PC-3 (cell line): ENCODE measurements at regions not wholly inside any gene's neighbourhood (a gene's known extent, or its start where the extent isn't known, plus 50 kb on each side); places are given as distances from the start of the nearest gene placed in this dataset.

ENCODE experiments used
- ATAC-seq: fragments of 200-7000 bp; cut with Tn5 transposase; 2 replicates; pipeline ENCODE4 v1.9.1; 2020; ENCODE audit warnings: mild to moderate bottlenecking, moderate library complexity
- BruUV-seq: library from RNA; stranded (reverse); fragments of 400-500 nt; replicated peaks from 2 replicates; lab custom pipeline; 2021; lab: Mats Ljungman, UMichigan
- CTCF ChIA-PET: fragments of 300-600 bp; sonication (Branson Sonifier 250); formaldehyde crosslinking; loops from one replicate; lab custom pipeline; 2022; ENCODE audit warnings: antibody characterized with exemption; lab: Charles Lee
- POLR2A ChIA-PET: fragments of 300-600 bp; sonication (Branson Sonifier 250); formaldehyde crosslinking; loops from one replicate; lab custom pipeline; 2022; ENCODE audit warnings: antibody characterized with exemption; ENCODE audit not compliant: unreplicated experiment; lab: Charles Lee
- DNase-seq: peaks from one replicate; pipeline ENCODE4 v3.0.0-alpha.2; 2015
- H2AFZ ChIP-seq: fragments of 300-600 bp; sonication (generic); 2 replicates; pipeline ENCODE4 v1.6.0; 2016; ENCODE audit warnings: antibody characterized with exemption, low read length
- H3F3A ChIP-seq: fragments of 300-600 bp; sonication (generic); one replicate; pipeline ENCODE4 v1.6.0; 2017; ENCODE audit warnings: antibody characterized with exemption, low read length, control low read depth, mild to moderate bottlenecking; ENCODE audit not compliant: unreplicated experiment
- H3K27ac ChIP-seq: fragments of 300-600 bp; sonication (generic); 2 replicates; pipeline ENCODE4 v1.5.1; 2016; ENCODE audit warnings: mild to moderate bottlenecking, low read length
- H3K27me3 ChIP-seq: fragments of 300-600 bp; sonication (generic); 2 replicates; pipeline ENCODE4 v1.6.1; 2016; ENCODE audit warnings: low read length, mixed read lengths
- H3K36me3 ChIP-seq: fragments of 300-600 bp; sonication (generic); 2 replicates; pipeline ENCODE4 v1.6.1; 2016; ENCODE audit warnings: low read depth, mixed run types, low read length, mixed read lengths
- H3K4me1 ChIP-seq: fragments of 300-600 bp; sonication (generic); 2 replicates; pipeline ENCODE4 v1.5.1; 2016; ENCODE audit warnings: low read length; ENCODE audit not compliant: insufficient read depth
- H3K4me2 ChIP-seq: fragments of 300-600 bp; sonication (generic); 2 replicates; pipeline ENCODE4 v1.6.0; 2016; ENCODE audit warnings: low read length
- H3K4me3 ChIP-seq: fragments of 300-600 bp; sonication (generic); 2 replicates; pipeline ENCODE4 v1.5.1; 2016; ENCODE audit warnings: mild to moderate bottlenecking, low read length, mixed read lengths
- H3K79me2 ChIP-seq: fragments of 300-600 bp; sonication (generic); 2 replicates; pipeline ENCODE4 v1.6.1; 2017; ENCODE audit warnings: low read length, mixed read lengths
- H3K9ac ChIP-seq: fragments of 300-600 bp; sonication (generic); 2 replicates; pipeline ENCODE4 v1.6.0; 2016; ENCODE audit warnings: mild to moderate bottlenecking, low read length
- H3K9me2 ChIP-seq: fragments of 300-600 bp; sonication (generic); replicated peaks from 2 replicates; pipeline ENCODE4 v1.6.1; 2016; ENCODE audit warnings: mixed run types, low read length, mixed read lengths
- H3K9me3 ChIP-seq: fragments of 300-600 bp; sonication (generic); 2 replicates; pipeline ENCODE4 v1.6.1; 2016; ENCODE audit warnings: low read length, mixed read lengths
- H4K20me1 ChIP-seq: fragments of 300-600 bp; sonication (generic); 2 replicates; pipeline ENCODE4 v1.6.1; 2016; ENCODE audit warnings: low read length, mixed read lengths
- CTCF ChIP-seq: fragments of 300-600 bp; sonication (generic); conservative IDR thresholded peaks from 2 replicates; pipeline ENCODE4 v1.5.1; 2017; ENCODE audit warnings: antibody characterized with exemption, low read depth, mild to moderate bottlenecking, low read length
- EZH2 ChIP-seq: fragments of 300-600 bp; sonication (generic); IDR thresholded peaks from one replicate; pipeline ENCODE4 v1.6.1; 2017; ENCODE audit warnings: antibody characterized with exemption, mild to moderate bottlenecking, low read length; ENCODE audit not compliant: unreplicated experiment
- EZH2phosphoT487 ChIP-seq: fragments of 300-600 bp; sonication (generic); IDR thresholded peaks from 2 replicates; pipeline ENCODE4 v1.6.1; 2018; ENCODE audit warnings: mild to moderate bottlenecking, antibody characterized with exemption, low read length, borderline replicate concordance
- intact Hi-C: fragments of 100-400 bp; cut with micrococcal nuclease; formaldehyde crosslinking; loops from 2 replicates; pipeline ENCODE4 v1.9.0; 2023

GRCh38 chr6:169020821-169021220, 232.8 kb downstream of the THBS2 start:
- Histone ChIP-seq H2AFZ (no peak overlapping the region), H3K27ac (no peak overlapping the region), H3K27me3 (no peaks in the 10 kb centered on the region), H3K9ac (no peak overlapping the region), H3K36me3 (no peaks in the 10 kb centered on the region), H3K9me2 (no peaks in the 10 kb centered on the region), H3K4me3 (no peak overlapping the region), H3F3A (no peaks in the 10 kb centered on the region), H4K20me1 (no peaks in the 10 kb centered on the region), H3K4me1 (no peaks in the 10 kb centered on the region), H3K9me3 (no peaks in the 10 kb centered on the region), H3K4me2 (no peak overlapping the region), H3K79me2 (no peaks in the 10 kb centered on the region)
- TF ChIP-seq CTCF (no peak), EZH2phosphoT487 (no peak), EZH2 (no peak)
- intact Hi-C loops: no loop called here
- ChIA-PET CTCF (no interaction called here), POLR2A (no interaction called here)
- BruUV-seq: no TSS peak
- no peak for DNase-seq
- no peak for ATAC-seq

GRCh38 chr6:169019727-169020491, 233.7 kb downstream of the THBS2 start:
- Histone ChIP-seq H3K27me3 (no peaks in the 10 kb centered on the region), H4K20me1 (no peaks in the 10 kb centered on the region), H3K79me2 (no peaks in the 10 kb centered on the region), H3K9me2 (no peaks in the 10 kb centered on the region), H3K9me3 (no peaks in the 10 kb centered on the region), H3K27ac (no peak overlapping the region), H3F3A (no peaks in the 10 kb centered on the region), H3K36me3 (no peaks in the 10 kb centered on the region), H2AFZ (no peak overlapping the region), H3K4me1 (no peaks in the 10 kb centered on the region), H3K4me3 (no peak overlapping the region), H3K9ac (no peak overlapping the region), H3K4me2 (no peak overlapping the region)
- intact Hi-C loops: no loop called here
- BruUV-seq: no TSS peak
- CTCF ChIA-PET: no interaction called here
- POLR2A ChIA-PET: no interaction called here
- TF ChIP-seq EZH2: no peak
- peak; percentile 30; the same call in 1 of the 2 replicates for TF ChIP-seq CTCF
- peak; percentile 28 for DNase-seq
- no peak for ATAC-seq

GRCh38 chr6:169019111-169019510, 234.5 kb downstream of the THBS2 start:
- no peak for DNase-seq
- Histone ChIP-seq H2AFZ (no peak overlapping the region), H3K9me3 (no peaks in the 10 kb centered on the region), H3K36me3 (no peaks in the 10 kb centered on the region), H3K27ac (no peak overlapping the region), H3K9ac (no peak overlapping the region), H3K27me3 (no peaks in the 10 kb centered on the region), H3K4me1 (no peaks in the 10 kb centered on the region), H3F3A (no peaks in the 10 kb centered on the region), H3K4me3 (no peak overlapping the region), H3K79me2 (no peaks in the 10 kb centered on the region), H4K20me1 (no peaks in the 10 kb centered on the region), H3K9me2 (no peaks in the 10 kb centered on the region), H3K4me2 (no peak overlapping the region)
- BruUV-seq: no TSS peak
- POLR2A ChIA-PET: no interaction called here
- CTCF ChIA-PET: no interaction called here
- intact Hi-C loops: no loop called here
- ATAC-seq: no peak
- TF ChIP-seq CTCF (no peak), EZH2phosphoT487 (no peak), EZH2 (no peak)
